ENCODE measurements at regions not wholly inside any gene's neighbourhood (a gene's known extent, or its start where the extent isn't known, plus 50 kb on each side); places are given as distances from the start of the nearest gene placed in this dataset.

DNA sequence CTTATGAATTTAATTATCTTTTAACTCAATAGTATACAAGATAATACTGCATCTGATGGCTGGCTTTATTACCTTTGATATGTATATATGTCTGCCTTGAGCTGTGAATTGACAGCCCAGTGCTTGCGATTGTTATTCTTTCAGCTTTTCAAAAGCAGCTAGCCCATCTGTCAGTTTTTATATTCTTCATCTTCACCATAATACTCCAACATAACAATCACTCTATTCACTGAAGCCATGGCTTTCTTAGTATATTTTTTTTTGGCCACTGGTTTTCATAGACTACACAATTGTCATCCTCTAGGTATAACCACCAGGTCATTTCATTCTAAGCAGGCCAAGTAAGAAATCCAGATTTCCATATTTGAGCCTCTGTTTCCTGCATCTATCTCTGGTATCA, 1026.1 kb downstream of the FSCB start (continued):
- TF ChIP-seq, protein P1, sequence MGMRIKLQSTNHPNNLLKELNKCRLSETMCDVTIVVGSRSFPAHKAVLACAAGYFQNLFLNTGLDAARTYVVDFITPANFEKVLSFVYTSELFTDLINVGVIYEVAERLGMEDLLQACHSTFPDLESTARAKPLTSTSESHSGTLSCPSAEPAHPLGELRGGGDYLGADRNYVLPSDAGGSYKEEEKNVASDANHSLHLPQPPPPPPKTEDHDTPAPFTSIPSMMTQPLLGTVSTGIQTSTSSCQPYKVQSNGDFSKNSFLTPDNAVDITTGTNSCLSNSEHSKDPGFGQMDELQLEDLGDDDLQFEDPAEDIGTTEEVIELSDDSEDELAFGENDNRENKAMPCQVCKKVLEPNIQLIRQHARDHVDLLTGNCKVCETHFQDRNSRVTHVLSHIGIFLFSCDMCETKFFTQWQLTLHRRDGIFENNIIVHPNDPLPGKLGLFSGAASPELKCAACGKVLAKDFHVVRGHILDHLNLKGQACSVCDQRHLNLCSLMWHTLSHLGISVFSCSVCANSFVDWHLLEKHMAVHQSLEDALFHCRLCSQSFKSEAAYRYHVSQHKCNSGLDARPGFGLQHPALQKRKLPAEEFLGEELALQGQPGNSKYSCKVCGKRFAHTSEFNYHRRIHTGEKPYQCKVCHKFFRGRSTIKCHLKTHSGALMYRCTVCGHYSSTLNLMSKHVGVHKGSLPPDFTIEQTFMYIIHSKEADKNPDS (CRISPR knock-in tag; IDR thresholded peaks at IDR 0.05) = no peak
- TF ChIP-seq GABPA (IDR thresholded peaks at IDR 0.05; ENCODE audit: low read depth, low read length) (no peak), GABPA (CRISPR knock-in tag; IDR thresholded peaks at IDR 0.05; ENCODE audit: low read depth) (no peak), CREM (IDR thresholded peaks at IDR 0.05) (no peak), CREM (CRISPR knock-in tag; IDR thresholded peaks at IDR 0.05) (no peak), AGO2 (optimal IDR thresholded peaks at IDR 0.05; ENCODE audit: low read depth, low read length) (no peak), KDM1A (CRISPR knock-in tag; IDR thresholded peaks at IDR 0.05) (no peak), THYN1 (CRISPR knock-in tag; IDR thresholded peaks at IDR 0.05; ENCODE audit: borderline replicate concordance, low read depth) (no peak), PRPF4 (IDR thresholded peaks at IDR 0.05; ENCODE audit: low read depth, low read length, poor library complexity, severe bottlenecking) (no peak), KLF11 (CRISPR knock-in tag; IDR thresholded peaks at IDR 0.05) (no peak), ZFP36L2 (CRISPR knock-in tag; IDR thresholded peaks at IDR 0.05) (no peak)
- TF ChIP-seq, protein P2, sequence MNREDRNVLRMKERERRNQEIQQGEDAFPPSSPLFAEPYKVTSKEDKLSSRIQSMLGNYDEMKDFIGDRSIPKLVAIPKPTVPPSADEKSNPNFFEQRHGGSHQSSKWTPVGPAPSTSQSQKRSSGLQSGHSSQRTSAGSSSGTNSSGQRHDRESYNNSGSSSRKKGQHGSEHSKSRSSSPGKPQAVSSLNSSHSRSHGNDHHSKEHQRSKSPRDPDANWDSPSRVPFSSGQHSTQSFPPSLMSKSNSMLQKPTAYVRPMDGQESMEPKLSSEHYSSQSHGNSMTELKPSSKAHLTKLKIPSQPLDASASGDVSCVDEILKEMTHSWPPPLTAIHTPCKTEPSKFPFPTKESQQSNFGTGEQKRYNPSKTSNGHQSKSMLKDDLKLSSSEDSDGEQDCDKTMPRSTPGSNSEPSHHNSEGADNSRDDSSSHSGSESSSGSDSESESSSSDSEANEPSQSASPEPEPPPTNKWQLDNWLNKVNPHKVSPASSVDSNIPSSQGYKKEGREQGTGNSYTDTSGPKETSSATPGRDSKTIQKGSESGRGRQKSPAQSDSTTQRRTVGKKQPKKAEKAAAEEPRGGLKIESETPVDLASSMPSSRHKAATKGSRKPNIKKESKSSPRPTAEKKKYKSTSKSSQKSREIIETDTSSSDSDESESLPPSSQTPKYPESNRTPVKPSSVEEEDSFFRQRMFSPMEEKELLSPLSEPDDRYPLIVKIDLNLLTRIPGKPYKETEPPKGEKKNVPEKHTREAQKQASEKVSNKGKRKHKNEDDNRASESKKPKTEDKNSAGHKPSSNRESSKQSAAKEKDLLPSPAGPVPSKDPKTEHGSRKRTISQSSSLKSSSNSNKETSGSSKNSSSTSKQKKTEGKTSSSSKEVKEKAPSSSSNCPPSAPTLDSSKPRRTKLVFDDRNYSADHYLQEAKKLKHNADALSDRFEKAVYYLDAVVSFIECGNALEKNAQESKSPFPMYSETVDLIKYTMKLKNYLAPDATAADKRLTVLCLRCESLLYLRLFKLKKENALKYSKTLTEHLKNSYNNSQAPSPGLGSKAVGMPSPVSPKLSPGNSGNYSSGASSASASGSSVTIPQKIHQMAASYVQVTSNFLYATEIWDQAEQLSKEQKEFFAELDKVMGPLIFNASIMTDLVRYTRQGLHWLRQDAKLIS (CRISPR knock-in tag; IDR thresholded peaks at IDR 0.05) = no peak
